HUES48 (cell line): ENCODE measurements at regions not wholly inside any gene's neighbourhood (a gene's known extent, or its start where the extent isn't known, plus 50 kb on each side); places are given as distances from the start of the nearest gene placed in this dataset.
A peak's percentile ranks its signal among the peaks of the same experiment; 100 is the strongest.
"Not testable (repeated sequence)": the region's sequence is repeated elsewhere in the genome, so short reads cannot be mapped to it uniquely, and the experiment has no call there.

Experiments used
- H3K27ac ChIP-seq: one replicate; pipeline ENCODE4 v1.7.0; 2013; ENCODE audit warnings: low read depth, low read length, inconsistent platforms
- H3K27me3 ChIP-seq: 2 replicates; pipeline ENCODE4 v1.6.1; 2013; ENCODE audit warnings: mild to moderate bottlenecking, low read length; ENCODE audit not compliant: control insufficient read depth, insufficient read depth
- H3K36me3 ChIP-seq: 2 replicates; pipeline ENCODE4 v1.6.1; 2013; ENCODE audit warnings: low read length; ENCODE audit not compliant: control insufficient read depth, insufficient read depth
- H3K4me1 ChIP-seq: 2 replicates; pipeline ENCODE4 v1.6.1; 2013; ENCODE audit warnings: mild to moderate bottlenecking, low read length; ENCODE audit not compliant: control insufficient read depth, insufficient read depth
- H3K4me3 ChIP-seq: 2 replicates; pipeline ENCODE4 v1.5.1; 2013; ENCODE audit warnings: mild to moderate bottlenecking, low read depth, low read length
- H3K9ac ChIP-seq: 2 replicates; pipeline ENCODE4 v1.6.1; 2013; ENCODE audit warnings: mild to moderate bottlenecking, low read depth, low read length, moderate library complexity
- H3K9me3 ChIP-seq: 2 replicates; pipeline ENCODE4 v1.6.1; 2013; ENCODE audit warnings: low read length; ENCODE audit not compliant: control insufficient read depth, insufficient read depth

- not testable (repeated sequence) for H3K4me1 ChIP-seq, H3K27ac ChIP-seq, H3K9me3 ChIP-seq, H3K9ac ChIP-seq, H3K36me3 ChIP-seq, H3K4me3 ChIP-seq, H3K27me3 ChIP-seq
Measured at GRCh38 chr10:6984016-6984415, 403.9 kb upstream of the PRKCQ start.

GRCh38 chr10:6980353-6980752 lies 400.3 kb upstream of the PRKCQ start:
- Histone ChIP-seq H3K9me3 (no peaks in the 10 kb centered on the region; the same call in 1 of the 2 replicates), H3K9ac (no peak overlapping the region), H3K36me3 (no peaks in the 10 kb centered on the region), H3K27me3 (no peaks in the 10 kb centered on the region), H3K4me3 (no peak overlapping the region), H3K4me1 (peaks cover 11% of the 10 kb centered on the region; the same call in 1 of the 2 replicates), H3K27ac (no peak overlapping the region)

GRCh38 chr10:6979371-6979770 lies 399.3 kb upstream of the PRKCQ start:
- H3K9ac ChIP-seq: no peak overlapping the region
- no peaks in the 10 kb centered on the region; the same call in 1 of the 2 replicates for H3K9me3 ChIP-seq
- no peaks in the 10 kb centered on the region for H3K27me3 ChIP-seq
- no peaks in the 10 kb centered on the region for H3K36me3 ChIP-seq
- no peak overlapping the region for H3K27ac ChIP-seq
- H3K4me1 ChIP-seq: peaks cover 11% of the 10 kb centered on the region; the same call in 1 of the 2 replicates
- H3K4me3 ChIP-seq: no peak overlapping the region

- Histone ChIP-seq H3K27ac (peak overlapping the region; percentile 2), H3K4me3 (no peak overlapping the region), H3K9ac (no peak overlapping the region), H3K36me3 (no peaks in the 10 kb centered on the region), H3K9me3 (no peaks in the 10 kb centered on the region), H3K4me1 (peaks cover 11% of the 10 kb centered on the region; the same call in 1 of the 2 replicates), H3K27me3 (no peaks in the 10 kb centered on the region)
Measured at GRCh38 chr10:6978187-6978627, 398.1 kb upstream of the PRKCQ start.

GRCh38 chr10:6977398-6978186 lies 397.5 kb upstream of the PRKCQ start:
- Histone ChIP-seq H3K4me3 (no peak overlapping the region), H3K9me3 (no peaks in the 10 kb centered on the region), H3K4me1 (peaks cover 11% of the 10 kb centered on the region; the same call in 1 of the 2 replicates), H3K36me3 (no peaks in the 10 kb centered on the region), H3K27ac (peak overlapping the region; percentile 2), H3K9ac (no peak overlapping the region), H3K27me3 (no peaks in the 10 kb centered on the region)

GRCh38 chr10:6973899-6974298 lies 393.8 kb upstream of the PRKCQ start:
- Histone ChIP-seq H3K9ac (no peak overlapping the region), H3K4me3 (no peak overlapping the region), H3K4me1 (peaks cover 7% of the 10 kb centered on the region; the same call in 1 of the 2 replicates), H3K9me3 (no peaks in the 10 kb centered on the region), H3K27me3 (no peaks in the 10 kb centered on the region), H3K27ac (no peak overlapping the region), H3K36me3 (no peaks in the 10 kb centered on the region)

- H3K36me3 ChIP-seq: no peaks in the 10 kb centered on the region
- H3K27ac ChIP-seq: no peak overlapping the region
- no peaks in the 10 kb centered on the region for H3K9me3 ChIP-seq
- H3K9ac ChIP-seq: no peak overlapping the region
- no peaks in the 10 kb centered on the region for H3K4me1 ChIP-seq
- no peaks in the 10 kb centered on the region for H3K27me3 ChIP-seq
- no peak overlapping the region for H3K4me3 ChIP-seq
Measured at GRCh38 chr10:6972226-6972625, 392.1 kb upstream of the PRKCQ start.

- H3K9me3 ChIP-seq: no peaks in the 10 kb centered on the region
- H3K27me3 ChIP-seq: no peaks in the 10 kb centered on the region
- no peak overlapping the region for H3K9ac ChIP-seq
- no peak overlapping the region for H3K27ac ChIP-seq
- no peaks in the 10 kb centered on the region for H3K36me3 ChIP-seq
- H3K4me1 ChIP-seq: no peaks in the 10 kb centered on the region
- H3K4me3 ChIP-seq: no peak overlapping the region
Measured at GRCh38 chr10:6969659-6970058, 389.6 kb upstream of the PRKCQ start.

- H3K4me1 ChIP-seq: no peaks in the 10 kb centered on the region
- H3K36me3 ChIP-seq: no peaks in the 10 kb centered on the region
- no peak overlapping the region for H3K9ac ChIP-seq
- H3K27ac ChIP-seq: no peak overlapping the region
- H3K27me3 ChIP-seq: no peaks in the 10 kb centered on the region
- no peak overlapping the region for H3K4me3 ChIP-seq
- H3K9me3 ChIP-seq: no peaks in the 10 kb centered on the region
Measured at GRCh38 chr10:6964543-6964942, 384.5 kb upstream of the PRKCQ start.

- Histone ChIP-seq H3K9ac (no peak overlapping the region), H3K4me1 (peaks cover 4% of the 10 kb centered on the region; the same call in 1 of the 2 replicates), H3K27ac (no peak overlapping the region), H3K9me3 (no peaks in the 10 kb centered on the region), H3K4me3 (no peak overlapping the region), H3K27me3 (no peaks in the 10 kb centered on the region), H3K36me3 (no peaks in the 10 kb centered on the region)
Measured at GRCh38 chr10:6962576-6962975, 382.5 kb upstream of the PRKCQ start.

- no peaks in the 10 kb centered on the region for H3K27me3 ChIP-seq
- H3K9ac ChIP-seq: no peak overlapping the region
- peaks cover 4% of the 10 kb centered on the region; the same call in 1 of the 2 replicates for H3K4me1 ChIP-seq
- H3K9me3 ChIP-seq: no peaks in the 10 kb centered on the region
- H3K36me3 ChIP-seq: no peaks in the 10 kb centered on the region
- H3K27ac ChIP-seq: no peak overlapping the region
- no peak overlapping the region for H3K4me3 ChIP-seq
Measured at GRCh38 chr10:6958711-6959110, 378.6 kb upstream of the PRKCQ start.
